Neural crest cell (in vitro differentiated cells): ENCODE measurements at regions not wholly inside any gene's neighbourhood (a gene's known extent, or its start where the extent isn't known, plus 50 kb on each side); places are given as distances from the start of the nearest gene placed in this dataset.
"Not testable (repeated sequence)": the region's sequence is repeated elsewhere in the genome, so short reads cannot be mapped to it uniquely, and the experiment has no call there.

ENCODE experiments used
- DNase-seq: peaks from one replicate; pipeline ENCODE4 v3.0.0; 2021; ENCODE audit warnings: low read depth, mixed read lengths, low spot score
- H3K27ac Mint-ChIP-seq: one replicate; pipeline ENCODE4 v1.8.0; 2021; ENCODE audit warnings: mild to moderate bottlenecking, mixed read lengths; ENCODE audit not compliant: unreplicated experiment
- H3K27me3 Mint-ChIP-seq: 2 replicates; pipeline ENCODE4 v1.8.0; 2021; ENCODE audit warnings: low read depth, mild to moderate bottlenecking, mixed read lengths
- H3K36me3 Mint-ChIP-seq: 2 replicates; pipeline ENCODE4 v1.8.0; 2021; ENCODE audit warnings: low read depth, mild to moderate bottlenecking, mixed read lengths
- H3K4me1 Mint-ChIP-seq: 2 replicates; pipeline ENCODE4 v1.8.0; 2021; ENCODE audit warnings: mixed read lengths
- H3K4me3 Mint-ChIP-seq: one replicate; pipeline ENCODE4 v1.8.0; 2021; ENCODE audit warnings: mild to moderate bottlenecking, mixed read lengths
- H3K9me3 Mint-ChIP-seq: 2 replicates; pipeline ENCODE4 v1.8.0; 2021; ENCODE audit warnings: mixed read lengths
- CTCF ChIP-seq: fragments of 200-600 bp; sonication (generic); conservative IDR thresholded peaks from 2 replicates; pipeline ENCODE4 v1.5.0; 2021; ENCODE audit warnings: antibody characterized with exemption, mild to moderate bottlenecking

GRCh38 chr2:187610450-187610849 is 56.2 kb upstream of the TFPI start:
- not testable (repeated sequence) for H3K4me1 Mint-ChIP-seq, H3K36me3 Mint-ChIP-seq, H3K27me3 Mint-ChIP-seq, DNase-seq, H3K27ac Mint-ChIP-seq, H3K9me3 Mint-ChIP-seq, H3K4me3 Mint-ChIP-seq

GRCh38 chr2:187612857-187613256 is 58.6 kb upstream of the TFPI start:
- no peak for TF ChIP-seq CTCF
- no peak for DNase-seq
- Mint-ChIP-seq H3K4me1 (no peaks in the 10 kb centered on the region), H3K36me3 (no peaks in the 10 kb centered on the region), H3K9me3 (no peaks in the 10 kb centered on the region), H3K27ac (no peak overlapping the region), H3K27me3 (no peaks in the 10 kb centered on the region), H3K4me3 (no peak overlapping the region)

- H3K36me3 Mint-ChIP-seq, result no peaks in the 10 kb centered on the region
- H3K4me3 Mint-ChIP-seq, result no peak overlapping the region
- peaks cover 10% of the 10 kb centered on the region for H3K4me1 Mint-ChIP-seq
- H3K27me3 Mint-ChIP-seq, result no peaks in the 10 kb centered on the region
- no peaks in the 10 kb centered on the region for H3K9me3 Mint-ChIP-seq
- no peak overlapping the region for H3K27ac Mint-ChIP-seq
- TF ChIP-seq CTCF, result no peak
- DNase-seq, result no peak
These were observed 60.5 kb upstream of the TFPI start for GRCh38 chr2:187614756-187615155.

GRCh38 chr2:187615364-187615763 is 61.1 kb upstream of the TFPI start:
- no peak for DNase-seq
- no peaks in the 10 kb centered on the region for H3K27me3 Mint-ChIP-seq
- peaks cover 10% of the 10 kb centered on the region for H3K4me1 Mint-ChIP-seq
- no peak for TF ChIP-seq CTCF
- no peak overlapping the region for H3K4me3 Mint-ChIP-seq
- no peaks in the 10 kb centered on the region for H3K9me3 Mint-ChIP-seq
- H3K36me3 Mint-ChIP-seq, result no peaks in the 10 kb centered on the region
- no peak overlapping the region for H3K27ac Mint-ChIP-seq

- H3K27ac Mint-ChIP-seq, result no peak overlapping the region
- peaks cover 10% of the 10 kb centered on the region for H3K4me1 Mint-ChIP-seq
- no peak overlapping the region for H3K4me3 Mint-ChIP-seq
- no peaks in the 10 kb centered on the region for H3K9me3 Mint-ChIP-seq
- no peaks in the 10 kb centered on the region for H3K27me3 Mint-ChIP-seq
- no peak for TF ChIP-seq CTCF
- no peaks in the 10 kb centered on the region for H3K36me3 Mint-ChIP-seq
- DNase-seq, result no peak
These were observed 61.7 kb upstream of the TFPI start for GRCh38 chr2:187615902-187616301.

- H3K27ac Mint-ChIP-seq, result no peak overlapping the region
- H3K36me3 Mint-ChIP-seq, result no peaks in the 10 kb centered on the region
- no peak overlapping the region for H3K4me3 Mint-ChIP-seq
- TF ChIP-seq CTCF, result no peak
- peaks cover 10% of the 10 kb centered on the region for H3K4me1 Mint-ChIP-seq
- no peaks in the 10 kb centered on the region for H3K9me3 Mint-ChIP-seq
- DNase-seq, result no peak
- H3K27me3 Mint-ChIP-seq, result no peaks in the 10 kb centered on the region
These were observed 62.9 kb upstream of the TFPI start for GRCh38 chr2:187617120-187617519.
